ENCODE measurements at regions not wholly inside any gene's neighbourhood (a gene's known extent, or its start where the extent isn't known, plus 50 kb on each side); places are given as distances from the start of the nearest gene placed in this dataset.

DNA sequence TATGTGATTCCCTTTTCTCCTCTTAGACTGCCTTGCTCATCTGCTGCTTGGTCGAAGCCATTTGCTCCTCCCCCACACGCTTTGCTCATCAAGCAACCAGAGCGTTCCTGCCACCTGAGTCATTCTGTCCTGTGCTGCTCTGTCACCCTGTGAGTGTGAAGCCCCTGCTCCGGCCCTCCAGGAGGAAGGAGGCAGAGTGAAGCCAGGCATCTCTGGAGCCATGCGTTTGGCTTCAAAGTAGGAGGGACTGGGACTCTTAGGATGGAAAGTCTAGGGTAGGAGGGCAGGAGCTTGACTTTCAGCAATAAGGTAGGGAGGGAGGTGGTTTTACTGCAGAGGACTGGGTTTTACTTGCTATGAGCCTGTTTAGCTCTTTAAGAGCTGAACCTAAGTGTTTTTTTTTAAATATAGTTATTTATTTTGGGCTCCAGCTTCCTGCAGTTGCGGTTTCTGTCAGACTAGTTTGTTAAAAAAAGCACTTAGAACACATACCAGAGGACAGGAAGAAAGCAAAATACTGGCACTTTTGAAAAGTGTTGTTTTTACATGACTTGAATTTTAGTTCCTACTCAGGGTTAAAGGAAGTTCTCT, 63.6 kb downstream of the SPINK2 start:
- no peak for FAIRE-seq

GRCh38 chr4:56757261-56757746, 64.2 kb downstream of the SPINK2 start:
- FAIRE-seq, result no peak

DNA sequence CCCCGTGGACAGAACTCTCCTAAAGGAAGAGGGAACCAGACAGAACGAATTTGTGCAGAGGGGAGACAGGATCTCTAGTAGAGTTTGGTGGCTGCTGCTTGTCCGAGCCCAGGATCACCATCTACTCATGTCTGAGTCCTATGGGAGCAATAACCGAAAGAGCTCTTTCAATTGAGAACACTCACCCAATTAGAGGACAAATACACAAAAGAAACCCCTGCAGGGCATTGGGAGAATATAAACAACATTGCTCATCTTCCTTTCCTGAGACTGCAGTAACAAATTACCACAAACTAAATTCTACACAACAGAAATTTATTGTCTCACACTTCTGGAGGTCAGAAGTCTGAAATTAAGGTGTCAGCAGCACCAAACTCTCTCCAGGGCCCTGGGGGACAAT, 65.6 kb downstream of the SPINK2 start:
- FAIRE-seq, result no peak

DNA sequence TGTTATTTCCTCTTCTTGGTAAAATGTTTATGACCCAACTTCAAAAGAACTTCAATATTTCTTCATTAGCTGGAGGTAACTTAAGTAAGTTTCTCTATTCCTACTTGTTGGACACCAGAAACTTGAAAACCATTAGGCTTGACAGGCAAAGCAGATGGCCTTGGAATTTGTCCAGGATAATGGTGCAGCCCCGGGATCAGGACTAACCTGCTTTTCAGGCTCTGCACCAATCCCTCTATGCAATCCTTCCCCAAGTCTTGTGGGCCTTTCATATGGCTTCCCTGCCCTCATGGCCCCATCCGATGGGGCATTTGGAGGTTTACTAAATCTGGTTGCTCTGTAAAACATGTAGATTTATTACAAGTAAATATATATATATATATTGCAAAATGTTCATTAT, 68.5 kb downstream of the SPINK2 start:
- FAIRE-seq, result no peak

- FAIRE-seq, result no peak
These were observed 69.1 kb upstream of the HOPX start for GRCh38 chr4:56750231-56750630.

DNA sequence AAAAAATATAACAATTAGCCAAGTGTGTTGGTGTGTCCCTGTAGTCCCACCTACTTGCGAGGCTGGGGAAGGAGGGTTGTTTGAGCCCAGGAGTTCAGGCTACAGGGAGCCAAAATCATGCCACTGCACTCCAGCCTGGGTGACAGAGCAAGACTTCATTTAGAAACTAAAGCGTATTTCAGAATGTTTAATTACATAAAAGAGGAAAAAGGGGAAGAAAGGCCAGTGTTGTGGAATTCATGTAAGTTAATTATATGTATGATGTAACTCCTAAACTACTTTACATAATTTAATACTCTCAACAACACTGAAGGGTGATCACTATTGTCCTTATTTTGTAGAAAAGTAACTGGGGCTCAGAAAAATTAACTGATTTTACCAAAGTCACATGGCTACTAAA, 67.2 kb upstream of the HOPX start:
- no peak for FAIRE-seq

GRCh38 chr4:56746639-56747038, 65.5 kb upstream of the HOPX start:
- FAIRE-seq, result no peak

DNA sequence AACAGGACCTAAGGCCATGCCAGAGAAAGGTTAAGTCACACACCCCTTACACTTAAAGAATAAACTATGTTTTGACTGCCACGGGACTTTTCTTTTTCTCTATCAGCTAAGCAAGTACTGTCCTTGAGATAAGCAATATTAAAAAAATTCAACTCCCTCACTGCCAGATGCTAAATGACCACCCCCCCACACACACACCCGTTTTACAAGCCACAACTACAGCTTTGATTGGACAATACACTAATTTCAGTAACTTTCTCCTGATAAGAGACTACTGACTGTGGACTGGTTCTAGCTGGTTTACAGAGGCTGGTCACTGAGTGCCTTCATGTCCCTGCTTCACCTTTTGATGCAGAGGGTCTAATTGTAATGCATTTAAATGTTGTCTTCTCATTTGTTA, 63.9 kb upstream of the HOPX start:
- FAIRE-seq, result no peak

- no peak for FAIRE-seq
These were observed 62.9 kb upstream of the HOPX start for GRCh38 chr4:56744030-56744429.

- no peak for FAIRE-seq
These were observed 62.5 kb upstream of the HOPX start for GRCh38 chr4:56743550-56743949.

GRCh38 chr4:56742080-56742871, 61.2 kb upstream of the HOPX start:
- no peak for FAIRE-seq

DNA sequence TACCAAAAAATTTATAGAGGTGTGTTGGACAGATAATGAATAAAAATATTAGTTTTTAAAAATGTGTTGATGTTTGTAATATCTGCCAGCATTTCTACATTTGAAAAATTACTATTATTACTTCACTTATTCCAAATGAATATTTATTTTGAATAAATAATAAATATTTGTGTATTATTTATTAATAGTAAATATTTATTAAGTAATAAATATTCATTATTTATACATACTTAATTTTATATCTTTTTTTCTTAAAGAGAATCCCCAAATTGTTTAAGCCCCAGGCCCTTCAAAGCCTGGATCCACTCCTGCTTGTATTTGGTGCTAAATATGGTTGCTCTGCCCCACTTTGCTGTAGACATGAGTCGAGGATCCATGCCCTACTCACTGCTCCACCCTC, 60.5 kb upstream of the HOPX start:
- peak; percentile 55 for FAIRE-seq

GRCh38 chr4:56739066-56739777, 58.1 kb upstream of the HOPX start:
- no peak for FAIRE-seq

DNA sequence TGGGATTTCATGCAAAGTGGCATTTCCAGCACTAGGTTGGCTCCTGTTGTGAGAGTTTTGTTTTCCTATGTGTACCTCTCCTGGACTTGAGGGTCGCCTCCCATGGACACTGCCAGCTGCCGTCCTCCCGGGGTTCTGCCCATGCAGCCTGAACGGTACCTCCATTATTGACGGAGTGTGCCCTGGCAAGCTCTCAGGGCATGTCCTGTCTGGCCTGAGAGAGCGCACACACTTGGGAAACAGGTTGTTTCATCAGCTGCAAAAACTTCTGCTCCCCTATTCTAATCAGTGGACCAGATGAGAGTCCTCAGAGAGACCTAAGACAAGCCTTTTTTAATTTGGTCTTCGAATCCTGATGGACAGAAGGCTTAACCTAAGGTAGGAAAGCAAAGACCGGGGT, 56.6 kb upstream of the HOPX start:
- no peak for FAIRE-seq

- no peak for FAIRE-seq
These were observed 52.3 kb upstream of the HOPX start for GRCh38 chr4:56733352-56733751.

GRCh38 chr4:56732301-56732700, 51.2 kb upstream of the HOPX start:
- FAIRE-seq, result no peak

- no peak for FAIRE-seq
These were observed 50.8 kb upstream of the HOPX start for GRCh38 chr4:56731857-56732256.

Data from colon (tissue), 2 donors.